ENCODE measurements at regions not wholly inside any gene's neighbourhood (a gene's known extent, or its start where the extent isn't known, plus 50 kb on each side); places are given as distances from the start of the nearest gene placed in this dataset.
"Not testable (repeated sequence)": the region's sequence is repeated elsewhere in the genome, so short reads cannot be mapped to it uniquely, and the experiment has no call there.

DNA sequence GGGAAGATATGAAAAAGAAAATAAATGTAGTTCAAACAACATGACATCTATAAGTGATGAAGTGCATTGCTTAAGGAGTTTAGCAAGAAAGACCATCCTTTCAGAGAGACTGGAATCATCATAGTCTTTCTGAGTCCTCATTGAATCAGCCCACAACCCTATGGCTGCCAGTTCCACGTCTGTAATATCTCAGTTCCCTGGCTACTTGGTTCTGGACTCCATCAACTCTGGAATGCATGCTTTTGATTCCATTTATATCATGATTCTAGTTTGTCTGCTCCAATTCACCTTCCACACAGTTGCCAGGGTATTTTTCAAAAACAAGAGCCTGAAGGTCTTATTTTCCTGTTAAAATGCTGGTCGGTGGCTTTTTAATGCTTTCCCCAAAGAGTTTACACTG, 126.4 kb upstream of the MDFIC start:
- TF ChIP-seq, protein P1, sequence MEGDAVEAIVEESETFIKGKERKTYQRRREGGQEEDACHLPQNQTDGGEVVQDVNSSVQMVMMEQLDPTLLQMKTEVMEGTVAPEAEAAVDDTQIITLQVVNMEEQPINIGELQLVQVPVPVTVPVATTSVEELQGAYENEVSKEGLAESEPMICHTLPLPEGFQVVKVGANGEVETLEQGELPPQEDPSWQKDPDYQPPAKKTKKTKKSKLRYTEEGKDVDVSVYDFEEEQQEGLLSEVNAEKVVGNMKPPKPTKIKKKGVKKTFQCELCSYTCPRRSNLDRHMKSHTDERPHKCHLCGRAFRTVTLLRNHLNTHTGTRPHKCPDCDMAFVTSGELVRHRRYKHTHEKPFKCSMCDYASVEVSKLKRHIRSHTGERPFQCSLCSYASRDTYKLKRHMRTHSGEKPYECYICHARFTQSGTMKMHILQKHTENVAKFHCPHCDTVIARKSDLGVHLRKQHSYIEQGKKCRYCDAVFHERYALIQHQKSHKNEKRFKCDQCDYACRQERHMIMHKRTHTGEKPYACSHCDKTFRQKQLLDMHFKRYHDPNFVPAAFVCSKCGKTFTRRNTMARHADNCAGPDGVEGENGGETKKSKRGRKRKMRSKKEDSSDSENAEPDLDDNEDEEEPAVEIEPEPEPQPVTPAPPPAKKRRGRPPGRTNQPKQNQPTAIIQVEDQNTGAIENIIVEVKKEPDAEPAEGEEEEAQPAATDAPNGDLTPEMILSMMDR (conservative IDR thresholded peaks at IDR 0.05; ENCODE audit: low read depth, low read length) = no peak
- DNase-seq (ENCODE audit: low read depth) = no peak
- H3K4me3 ChIP-seq (ENCODE audit: low read depth, low read length) = no peak overlapping the region

DNA sequence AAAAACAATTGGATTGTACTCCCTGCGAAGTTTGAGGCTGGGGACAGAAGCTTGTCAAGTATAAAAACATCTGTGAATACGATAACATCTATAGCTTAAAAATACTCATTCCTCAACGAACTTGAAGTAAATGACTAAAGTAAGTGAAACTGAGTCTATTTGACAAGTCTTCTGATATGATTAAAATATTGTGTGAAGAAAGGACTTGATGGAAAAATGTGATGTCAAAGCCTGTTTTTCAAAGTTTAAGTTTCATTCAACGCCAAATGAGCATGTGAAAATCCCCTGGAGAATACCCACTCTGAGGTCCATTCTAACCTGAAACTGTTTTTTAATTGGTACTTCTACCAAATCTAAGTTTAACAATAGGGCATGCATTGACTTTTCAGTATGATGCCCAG, 122.3 kb upstream of the MDFIC start:
- DNase-seq (ENCODE audit: low read depth) = no peak
- TF ChIP-seq, protein P1 (conservative IDR thresholded peaks at IDR 0.05; ENCODE audit: low read depth, low read length) = no peak
- no peak overlapping the region for H3K4me3 ChIP-seq (ENCODE audit: low read depth, low read length)

DNA sequence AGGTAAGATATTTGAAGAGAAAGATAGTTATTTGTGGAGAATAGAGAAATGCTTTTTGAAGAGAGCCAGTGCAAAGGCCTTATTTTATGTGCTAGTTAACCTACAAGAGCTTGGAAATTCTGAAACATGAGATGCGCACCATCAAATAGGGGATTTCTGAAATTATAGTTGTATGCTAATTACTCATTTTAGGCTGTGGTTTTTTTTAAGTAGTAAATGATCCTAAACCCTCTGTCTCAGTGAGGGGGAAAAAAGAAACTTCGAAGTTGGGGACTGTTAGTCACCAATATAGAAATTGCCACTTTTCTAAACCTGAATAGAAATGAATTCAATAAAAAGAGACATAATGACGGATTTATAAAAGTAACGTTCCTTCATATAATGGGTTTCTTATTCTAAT, 119.3 kb upstream of the MDFIC start:
- TF ChIP-seq, protein P1 (conservative IDR thresholded peaks at IDR 0.05; ENCODE audit: low read depth, low read length) = no peak
- no peak for DNase-seq (ENCODE audit: low read depth)
- H3K4me3 ChIP-seq (ENCODE audit: low read depth, low read length) = no peak overlapping the region

DNA sequence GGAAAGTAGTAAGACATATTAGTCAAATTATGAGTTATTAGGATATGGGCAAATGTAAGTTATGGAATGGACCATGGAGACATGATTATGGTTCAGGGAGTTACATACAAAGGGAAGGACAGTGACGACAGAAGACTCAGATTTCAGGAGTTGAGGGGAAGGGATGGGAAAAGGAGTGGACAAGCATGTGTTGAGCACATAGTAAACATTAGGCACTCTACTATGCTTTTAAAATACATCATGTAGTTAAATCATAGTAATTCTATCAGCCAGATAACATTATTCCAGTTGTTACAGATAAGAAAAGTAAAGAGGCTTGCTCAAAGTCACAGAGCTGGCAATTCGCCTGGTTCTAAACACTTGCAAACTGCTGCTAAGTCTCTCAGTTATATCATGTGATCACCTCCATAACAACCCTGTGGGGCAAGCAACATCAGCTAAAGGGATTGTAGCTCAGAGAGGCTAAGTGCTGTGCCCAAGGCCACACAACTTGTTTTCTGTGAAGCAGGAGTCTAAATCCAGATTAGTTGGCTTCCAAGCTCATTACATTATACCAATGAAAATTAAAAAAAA, 115.2 kb upstream of the MDFIC start:
- no peak overlapping the region for H3K4me3 ChIP-seq (ENCODE audit: low read depth, low read length)
- TF ChIP-seq, protein P1 (conservative IDR thresholded peaks at IDR 0.05; ENCODE audit: low read depth, low read length) = no peak
- DNase-seq (ENCODE audit: low read depth) = no peak

DNA sequence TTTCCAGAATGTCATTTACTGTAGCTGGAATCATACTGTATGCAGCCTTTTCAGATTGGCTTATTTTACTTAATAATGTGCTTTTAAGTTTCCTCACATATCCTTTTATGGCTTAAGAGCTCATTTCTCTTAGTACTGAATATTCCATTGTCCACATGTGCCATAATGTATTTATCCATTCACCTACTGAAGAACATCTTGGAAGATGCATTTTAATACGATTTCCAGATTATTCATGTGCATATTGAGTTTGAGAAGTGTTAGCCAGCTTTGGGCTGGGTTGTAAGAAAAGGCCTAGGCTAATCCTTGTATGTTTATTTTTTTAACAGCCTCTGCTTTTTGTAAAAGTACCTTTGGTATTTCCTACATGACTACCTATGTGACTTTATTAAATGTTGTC, 109.3 kb upstream of the MDFIC start:
- H3K4me3 ChIP-seq (ENCODE audit: low read depth, low read length) = no peak overlapping the region
- no peak for DNase-seq (ENCODE audit: low read depth)
- TF ChIP-seq, protein P1 (conservative IDR thresholded peaks at IDR 0.05; ENCODE audit: low read depth, low read length) = no peak

DNA sequence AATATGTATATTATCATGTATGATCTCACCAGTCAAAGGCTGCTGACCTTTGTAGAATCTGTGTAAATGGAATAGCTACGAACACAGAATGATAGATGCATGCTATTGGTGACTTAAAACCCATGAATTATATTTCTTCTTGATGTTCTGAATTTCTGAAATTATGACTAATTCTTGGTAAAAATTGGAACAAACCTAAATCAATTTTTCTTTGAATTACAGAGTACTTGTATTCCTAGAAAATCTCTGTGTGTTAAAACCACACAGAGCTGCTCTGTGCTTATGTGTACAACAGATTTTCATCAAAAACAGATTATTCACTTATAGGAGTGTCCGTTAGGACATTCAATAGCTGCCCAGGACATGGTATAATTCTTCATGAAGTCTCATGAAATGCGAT, 108.3 kb upstream of the MDFIC start:
- TF ChIP-seq, protein P1 (conservative IDR thresholded peaks at IDR 0.05; ENCODE audit: low read depth, low read length) = no peak
- no peak overlapping the region for H3K4me3 ChIP-seq (ENCODE audit: low read depth, low read length)
- no peak for DNase-seq (ENCODE audit: low read depth)

DNA sequence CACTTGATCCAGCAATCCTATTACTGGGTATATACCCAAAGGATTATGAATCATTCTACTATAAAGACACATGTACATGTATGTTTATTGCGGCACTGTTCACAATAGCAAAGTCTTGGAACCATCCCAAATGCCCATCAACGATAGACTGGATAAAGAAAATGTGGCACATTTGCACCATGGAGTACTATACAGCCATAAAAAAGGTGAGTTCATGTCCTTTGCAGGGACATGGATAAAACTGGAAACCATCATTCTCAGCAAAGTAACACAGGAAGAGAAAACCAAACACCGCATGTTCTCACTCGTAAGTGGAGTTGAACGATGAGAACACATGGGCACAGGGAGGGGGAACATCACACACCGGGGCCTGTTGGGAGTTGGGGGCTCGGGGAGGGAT, 104.9 kb upstream of the MDFIC start:
- H3K4me3 ChIP-seq (ENCODE audit: low read depth, low read length); DNase-seq (ENCODE audit: low read depth): not testable (repeated sequence)

Measured in epithelial cell of proximal tubule (primary cell).